OCI-LY7 (cell line): ENCODE measurements at regions not wholly inside any gene's neighbourhood (a gene's known extent, or its start where the extent isn't known, plus 50 kb on each side); places are given as distances from the start of the nearest gene placed in this dataset.

Source experiments
- BruUV-seq: library from RNA; stranded (reverse); fragments of 400-500 nt; replicated peaks from 2 replicates; lab custom pipeline; 2021; lab: Mats Ljungman, UMichigan
- CTCF ChIA-PET: fragments of 300-600 bp; sonication (Branson Sonifier 250); formaldehyde crosslinking; loops from one replicate; lab custom pipeline; 2022; ENCODE audit warnings: antibody characterized with exemption; ENCODE audit not compliant: unreplicated experiment; lab: Charles Lee
- POLR2A ChIA-PET: fragments of 300-600 bp; sonication (Branson Sonifier 250); formaldehyde crosslinking; loops from one replicate; lab custom pipeline; 2022; ENCODE audit warnings: antibody characterized with exemption; lab: Charles Lee
- DNase-seq: peaks from one replicate; pipeline ENCODE4 v3.0.0-alpha.2; 2015; ENCODE audit warnings: low spot score
- H2AFZ ChIP-seq: fragments of 200-600 bp; sonication (generic), shearing (Covaris generic); 2 replicates; pipeline ENCODE4 v1.6.1; 2014; ENCODE audit warnings: mild to moderate bottlenecking, antibody characterized with exemption, low read length, moderate library complexity
- H3K27ac ChIP-seq: fragments of 200-600 bp; sonication (generic); 2 replicates; pipeline ENCODE4 v1.5.1; 2014; ENCODE audit warnings: mixed run types, low read depth, mild to moderate bottlenecking, moderate library complexity, low read length, inconsistent platforms; ENCODE audit not compliant: poor library complexity, severe bottlenecking
- H3K36me3 ChIP-seq: fragments of 200-600 bp; sonication (generic); 2 replicates; pipeline ENCODE4 v1.6.1; 2014; ENCODE audit warnings: mild to moderate bottlenecking, antibody characterized with exemption, low read length, moderate library complexity, mixed read lengths; ENCODE audit not compliant: insufficient read depth
- H3K4me1 ChIP-seq: fragments of 200-600 bp; sonication (generic); 2 replicates; pipeline ENCODE4 v1.5.1; 2014; ENCODE audit warnings: mild to moderate bottlenecking, low read length; ENCODE audit not compliant: insufficient read depth, poor library complexity, severe bottlenecking
- H3K4me2 ChIP-seq: fragments of 200-600 bp; sonication (generic); 2 replicates; pipeline ENCODE4 v1.6.1; 2014; ENCODE audit warnings: mild to moderate bottlenecking, low read length
- H3K4me3 ChIP-seq: fragments of 200-600 bp; sonication (generic); 2 replicates; pipeline ENCODE4 v1.5.1; 2014; ENCODE audit warnings: mild to moderate bottlenecking, low read depth, low read length; ENCODE audit not compliant: poor library complexity, severe bottlenecking
- H3K79me2 ChIP-seq: fragments of 200-600 bp; sonication (generic); 2 replicates; pipeline ENCODE4 v1.6.1; 2016; ENCODE audit warnings: low read depth, mild to moderate bottlenecking, low read length, moderate library complexity, mixed read lengths; ENCODE audit not compliant: insufficient read depth
- H3K9me2 ChIP-seq: fragments of 200-600 bp; sonication (generic); 2 replicates; pipeline ENCODE4 v1.6.1; 2016; ENCODE audit warnings: mild to moderate bottlenecking, low read length, mixed read lengths; ENCODE audit not compliant: insufficient read depth
- H3K9me3 ChIP-seq: fragments of 200-600 bp; sonication (generic); 2 replicates; pipeline ENCODE4 v1.6.1; 2014; ENCODE audit warnings: mild to moderate bottlenecking, mixed run types, low read length, mixed read lengths
- H4K20me1 ChIP-seq: fragments of 200-600 bp; sonication (generic); 2 replicates; pipeline ENCODE4 v1.6.1; 2014; ENCODE audit warnings: mild to moderate bottlenecking, antibody characterized with exemption, low read length, moderate library complexity, mixed read lengths; ENCODE audit not compliant: insufficient read depth
- CTCF ChIP-seq: fragments of 200-600 bp; sonication (generic); conservative IDR thresholded peaks from 2 replicates; pipeline ENCODE4 v1.5.1; 2014; ENCODE audit warnings: mild to moderate bottlenecking, antibody characterized with exemption, low read length, moderate library complexity, mixed read lengths
- EZH2phosphoT487 ChIP-seq: fragments of 200-600 bp; sonication (generic); IDR thresholded peaks from 2 replicates; pipeline ENCODE4 v1.6.1; 2018; ENCODE audit warnings: low read depth, borderline replicate concordance, mild to moderate bottlenecking, mixed run types, antibody characterized with exemption, low read length, moderate library complexity, mixed read lengths
- intact Hi-C: fragments of 100-400 bp; cut with micrococcal nuclease; formaldehyde crosslinking; loops from one replicate; pipeline ENCODE4 v1.10.0; 2022; ENCODE audit not compliant: unreplicated experiment

GRCh38 chr2:8469709-8470493 lies 212.0 kb upstream of the ID2 start:
- DNase-seq: no peak
- H3K79me2 ChIP-seq: no peaks in the 10 kb centered on the region
- no peaks in the 10 kb centered on the region for H4K20me1 ChIP-seq
- ChIA-PET CTCF (interaction anchor here (1.6 kb wide), 1 partner anchor 51 kb away, joined by 6 read pairs; no protein-coding TSS in a partner anchor), POLR2A (interaction anchor here (0.6 to 3.7 kb wide), 3 partner anchors 11 to 210 kb away, joined by 3 to 17 read pairs (median 5); no protein-coding TSS in a partner anchor)
- H3K27ac ChIP-seq: no peak overlapping the region
- TF ChIP-seq EZH2phosphoT487 (no peak), CTCF (no peak)
- intact Hi-C loops: no loop called here
- BruUV-seq: no TSS peak
- no peaks in the 10 kb centered on the region for H3K9me2 ChIP-seq
- H2AFZ ChIP-seq: no peak overlapping the region
- H3K36me3 ChIP-seq: peaks cover 10% of the 10 kb centered on the region
- H3K4me1 ChIP-seq: peaks cover 52% of the 10 kb centered on the region
- H3K4me3 ChIP-seq: no peak overlapping the region
- no peak overlapping the region for H3K4me2 ChIP-seq
- H3K9me3 ChIP-seq: no peaks in the 10 kb centered on the region

- Histone ChIP-seq H3K4me2 (peak overlapping the region; percentile 65), H4K20me1 (no peaks in the 10 kb centered on the region), H3K9me3 (no peaks in the 10 kb centered on the region), H2AFZ (peak overlapping the region; percentile 36; the same call in 1 of the 2 replicates), H3K79me2 (no peaks in the 10 kb centered on the region), H3K4me1 (peaks cover 80% of the 10 kb centered on the region), H3K4me3 (peak overlapping the region; percentile 42), H3K27ac (peak overlapping the region; percentile 97), H3K36me3 (0 out of 2 replicates have a peak, but pooled peaks cover 3% of the 10 kb centered on the region), H3K9me2 (no peaks in the 10 kb centered on the region)
- peak; percentile 79 for DNase-seq
- BruUV-seq: no TSS peak
- intact Hi-C loops: loop anchor here (2.0 kb wide), 1 partner anchor 30 kb away; no protein-coding TSS in a partner anchor
- POLR2A ChIA-PET: interaction anchor here (0.6 to 6.1 kb wide), 11 partner anchors 9 to 1659 kb away, joined by 3 to 67 read pairs (median 4); partner anchors contain the start of gene ID2
- TF ChIP-seq CTCF (no peak), EZH2phosphoT487 (no peak)
- CTCF ChIA-PET: interaction anchor here (0.5 to 1.8 kb wide), 2 partner anchors 47 to 181 kb away, joined by 3 to 5 read pairs; no protein-coding TSS in a partner anchor
Measured at GRCh38 chr2:8472545-8473323, 209.1 kb upstream of the ID2 start.
